ENCODE measurements at regions not wholly inside any gene's neighbourhood (a gene's known extent, or its start where the extent isn't known, plus 50 kb on each side); places are given as distances from the start of the nearest gene placed in this dataset.

- TF ChIP-seq CTCF (tag by site-specific recombination; IDR thresholded peaks at IDR 0.05) (no peak), ZNF707 (tag by site-specific recombination; IDR thresholded peaks at IDR 0.05) (no peak), ZNF175 (tag by site-specific recombination; IDR thresholded peaks at IDR 0.05) (no peak), EGR2 (tag by site-specific recombination; IDR thresholded peaks at IDR 0.05; ENCODE audit: low read depth) (no peak), YY1 (tag by site-specific recombination; IDR thresholded peaks at IDR 0.05) (no peak), GLI4 (tag by site-specific recombination; IDR thresholded peaks at IDR 0.05) (no peak), ZNF138 (tag by site-specific recombination; IDR thresholded peaks at IDR 0.05; ENCODE audit: borderline replicate concordance) (no peak), OSR2 (tag by site-specific recombination; IDR thresholded peaks at IDR 0.05) (no peak)
Observed at GRCh38 chr22:22771696-22772377, 115.8 kb upstream of the IGLL5 start.

All from HEK293 (cell line).